Activated T-cell treated with anti-CD3 and anti-CD28 coated beads, Interleukin-2, amount 50 U/mL, for 4 hours (primary cell): ENCODE measurements at regions not wholly inside any gene's neighbourhood (a gene's known extent, or its start where the extent isn't known, plus 50 kb on each side); places are given as distances from the start of the nearest gene placed in this dataset.

Experiments used
- ATAC-seq, 2 donors: fragments of 200-7000 bp; cut with Tn5 transposase; one replicate each; pipeline ENCODE4 v1.10.0; 2021
- DNase-seq: peaks from one replicate; pipeline ENCODE4 v3.0.0-alpha.2; 2020
- H3K27me3 Mint-ChIP-seq: one replicate; pipeline ENCODE4 v1.8.0; 2021; ENCODE audit warnings: low read depth, mixed read lengths
- H3K36me3 Mint-ChIP-seq: one replicate; pipeline ENCODE4 v1.8.0; 2022; ENCODE audit warnings: mixed read lengths; ENCODE audit not compliant: insufficient read depth
- H3K4me1 Mint-ChIP-seq: one replicate; pipeline ENCODE4 v1.8.0; 2021; ENCODE audit warnings: low read depth, mixed read lengths
- H3K4me3 Mint-ChIP-seq: one replicate; pipeline ENCODE4 v1.8.0; 2021; ENCODE audit warnings: mild to moderate bottlenecking, moderate library complexity, mixed read lengths
- H3K9me3 Mint-ChIP-seq: one replicate; pipeline ENCODE4 v1.8.0; 2021; ENCODE audit warnings: mixed read lengths

DNA sequence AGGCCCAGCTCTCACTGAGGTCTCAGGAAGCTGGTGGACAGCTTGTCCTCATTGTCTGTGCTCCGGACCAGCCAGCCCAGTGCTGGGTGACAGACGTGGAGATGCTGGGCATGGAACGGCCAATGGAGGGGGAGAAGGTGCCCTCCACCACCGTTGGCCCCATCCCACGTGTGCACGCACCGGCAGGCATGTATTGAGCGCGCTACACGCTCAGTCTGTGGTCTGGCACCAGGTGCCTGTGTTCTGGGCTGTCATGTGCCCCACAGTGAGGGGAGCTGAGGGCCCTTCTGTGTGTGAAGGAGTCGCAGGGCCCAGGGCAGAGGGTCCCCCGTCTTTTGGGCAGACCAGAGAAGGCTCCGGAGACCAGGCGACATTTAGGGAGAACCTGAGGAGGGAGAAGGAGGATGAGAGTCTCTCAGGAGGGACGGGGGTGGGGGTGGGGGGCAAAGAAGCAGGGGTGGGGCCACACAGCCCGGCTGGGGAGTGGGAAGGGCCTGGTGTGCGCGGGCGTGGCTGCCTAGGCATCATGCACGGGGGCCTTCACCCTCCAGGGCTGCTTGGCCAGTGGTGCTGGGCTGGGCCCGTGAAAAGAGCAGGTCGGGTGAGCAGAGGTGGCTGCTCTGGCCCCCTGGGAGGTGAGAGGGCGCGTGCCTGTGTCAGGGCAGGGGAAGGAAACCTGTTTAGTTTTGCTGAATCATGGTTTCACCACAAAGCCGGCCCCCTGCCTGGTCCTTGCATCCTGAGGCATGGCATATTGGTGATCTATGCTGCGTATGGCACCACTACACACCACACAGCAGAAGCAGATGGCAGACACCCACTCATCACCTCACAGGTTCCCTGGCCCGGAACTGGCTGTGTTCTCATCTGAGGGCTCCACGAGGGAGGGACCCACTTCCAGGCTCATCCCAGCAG is 86.7 kb upstream of the TTC34 start:
- Mint-ChIP-seq H3K4me3 (no peak overlapping the region), H3K9me3 (no peaks in the 10 kb centered on the region)

DNA sequence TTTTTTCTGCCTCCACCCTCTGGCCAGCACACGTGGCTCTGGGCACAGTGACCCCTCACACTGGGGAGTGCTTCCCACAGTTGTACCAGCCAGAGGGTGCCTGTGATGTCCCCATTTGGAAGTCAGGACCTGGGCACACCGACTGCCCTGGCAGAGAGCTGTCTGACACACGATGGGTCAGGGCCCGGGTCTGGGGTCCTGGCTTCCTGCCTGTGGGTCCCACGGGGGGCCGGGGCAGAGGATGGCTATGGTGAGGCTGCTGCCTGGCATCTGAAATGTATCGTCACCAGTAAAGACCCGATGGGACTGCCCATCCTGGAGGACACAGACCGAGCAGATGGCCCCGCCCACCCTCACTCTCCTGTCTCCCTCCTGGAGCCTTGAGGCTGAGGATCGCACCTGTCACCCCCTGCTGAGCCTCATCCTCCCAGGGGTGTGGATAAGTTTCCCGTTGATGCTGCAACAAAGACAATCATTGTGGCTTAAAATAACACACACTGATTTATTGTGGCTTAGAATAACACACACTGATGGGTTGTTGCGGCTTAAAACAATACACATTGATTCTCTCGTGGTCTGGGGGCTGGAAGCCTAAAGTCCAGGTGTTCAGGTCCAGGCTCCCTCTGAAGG is 88.8 kb upstream of the TTC34 start:
- peaks cover 4% of the 10 kb centered on the region for H3K4me1 Mint-ChIP-seq
- ATAC-seq (no peak), DNase-seq (no peak)
- H3K27me3 Mint-ChIP-seq: peaks cover 11% of the 10 kb centered on the region
- no peak overlapping the region for H3K4me3 Mint-ChIP-seq
- no peaks in the 10 kb centered on the region for H3K9me3 Mint-ChIP-seq
- no peaks in the 10 kb centered on the region for H3K36me3 Mint-ChIP-seq

More for the DNA sequence above, 86.7 kb upstream of the TTC34 start:
- Mint-ChIP-seq H3K4me1 (no peaks in the 10 kb centered on the region), H3K36me3 (no peaks in the 10 kb centered on the region), H3K27me3 (peaks cover 14% of the 10 kb centered on the region)
- ATAC-seq: no peak
- no peak for DNase-seq

DNA sequence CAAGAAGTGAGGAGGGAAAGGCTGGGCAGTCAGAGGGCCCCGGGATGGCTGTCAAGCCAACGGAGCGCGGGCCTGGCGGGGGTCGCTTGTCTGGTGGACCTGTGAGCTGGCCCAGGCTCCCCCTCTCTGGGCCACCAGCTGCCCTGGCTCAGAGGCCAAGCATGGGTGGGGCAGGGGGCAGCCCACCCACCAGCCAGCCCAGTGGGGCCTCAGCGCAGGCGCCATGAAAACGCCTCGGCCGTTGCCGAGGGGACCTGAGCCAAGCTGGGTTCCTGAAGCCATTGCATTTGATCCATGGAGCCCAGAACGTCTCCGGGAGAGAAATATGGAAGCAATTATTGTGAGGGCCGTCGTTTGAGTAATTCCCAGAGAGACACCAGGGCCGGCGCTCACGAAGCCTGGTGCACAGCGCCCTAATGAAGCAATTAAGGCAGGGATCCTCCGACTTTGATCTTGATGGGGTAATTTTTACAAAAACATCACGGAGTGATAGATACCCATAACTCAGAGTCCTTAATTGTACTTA is 90.5 kb upstream of the TTC34 start:
- no peaks in the 10 kb centered on the region for H3K9me3 Mint-ChIP-seq
- H3K36me3 Mint-ChIP-seq: no peaks in the 10 kb centered on the region
- H3K4me3 Mint-ChIP-seq: no peak overlapping the region
- peaks cover 11% of the 10 kb centered on the region for H3K27me3 Mint-ChIP-seq
- peaks cover 8% of the 10 kb centered on the region for H3K4me1 Mint-ChIP-seq
- ATAC-seq (no peak), DNase-seq (no peak)

- Mint-ChIP-seq H3K9me3 (no peaks in the 10 kb centered on the region), H3K4me3 (no peak overlapping the region), H3K27me3 (peaks cover 5% of the 10 kb centered on the region), H3K4me1 (peaks cover 8% of the 10 kb centered on the region), H3K36me3 (no peaks in the 10 kb centered on the region)
- ATAC-seq: no peak
- no peak for DNase-seq
Measured at GRCh38 chr1:2893473-2894120, 92.1 kb upstream of the TTC34 start.

DNA sequence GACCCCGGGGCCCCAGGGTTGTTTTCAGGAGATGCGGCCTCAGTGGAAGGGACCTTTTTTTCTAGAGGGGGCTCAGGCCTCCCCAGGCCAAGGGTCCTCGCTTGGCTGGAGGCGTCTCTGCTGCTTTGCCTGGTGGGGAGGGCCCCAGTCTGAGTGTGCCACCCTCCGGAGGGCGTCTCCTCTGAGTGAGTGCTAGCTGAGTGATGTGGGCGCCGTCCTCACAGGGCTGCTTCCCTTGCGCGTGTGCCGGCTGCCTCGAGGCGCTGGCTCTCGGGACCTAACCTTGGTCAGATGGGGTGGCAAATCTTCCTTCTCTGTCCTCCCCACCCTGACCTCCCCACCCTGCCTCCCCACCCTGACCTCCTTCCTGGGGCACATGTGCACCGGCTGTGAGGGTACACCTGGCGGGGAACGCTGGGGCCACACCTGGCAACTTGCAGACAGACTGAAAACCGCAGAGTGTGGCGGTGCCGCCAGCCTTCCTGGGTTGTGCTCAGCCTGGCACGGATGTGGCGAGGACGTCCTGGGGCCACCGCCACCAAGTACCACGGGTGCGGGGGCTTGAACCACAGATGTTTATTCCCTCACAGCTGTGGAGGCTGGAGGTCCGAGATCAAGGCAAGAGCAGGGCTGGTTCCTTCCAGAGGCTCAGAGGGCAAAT is 93.0 kb upstream of the TTC34 start:
- no peak overlapping the region for H3K4me3 Mint-ChIP-seq
- DNase-seq: no peak

DNA sequence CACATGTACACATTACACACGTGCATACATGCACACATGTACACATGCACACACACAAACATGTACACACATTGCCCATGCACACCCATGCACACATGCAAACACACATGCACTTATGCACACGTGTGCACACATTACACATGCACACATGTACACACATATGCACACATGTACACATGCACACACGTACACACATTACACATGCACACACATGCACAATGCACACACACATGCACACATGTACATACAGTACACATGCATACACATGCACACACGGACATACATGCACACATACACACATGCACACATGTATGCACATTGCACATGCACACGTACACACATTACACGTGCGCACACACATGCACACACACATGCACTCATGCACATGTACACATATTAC is 95.3 kb upstream of the TTC34 start:
- ATAC-seq (no peak), DNase-seq (no peak)
- H3K4me3 Mint-ChIP-seq: no peak overlapping the region
- peaks cover 8% of the 10 kb centered on the region for H3K4me1 Mint-ChIP-seq
- H3K27me3 Mint-ChIP-seq: peaks cover 2% of the 10 kb centered on the region
- no peaks in the 10 kb centered on the region for H3K36me3 Mint-ChIP-seq
- no peaks in the 10 kb centered on the region for H3K9me3 Mint-ChIP-seq

More for the DNA sequence above, 93.0 kb upstream of the TTC34 start:
- peaks cover 8% of the 10 kb centered on the region for H3K4me1 Mint-ChIP-seq
- no peaks in the 10 kb centered on the region for H3K27me3 Mint-ChIP-seq
- no peaks in the 10 kb centered on the region for H3K9me3 Mint-ChIP-seq
- H3K36me3 Mint-ChIP-seq: no peaks in the 10 kb centered on the region
- peak; percentile 41 to 54 for ATAC-seq

DNA sequence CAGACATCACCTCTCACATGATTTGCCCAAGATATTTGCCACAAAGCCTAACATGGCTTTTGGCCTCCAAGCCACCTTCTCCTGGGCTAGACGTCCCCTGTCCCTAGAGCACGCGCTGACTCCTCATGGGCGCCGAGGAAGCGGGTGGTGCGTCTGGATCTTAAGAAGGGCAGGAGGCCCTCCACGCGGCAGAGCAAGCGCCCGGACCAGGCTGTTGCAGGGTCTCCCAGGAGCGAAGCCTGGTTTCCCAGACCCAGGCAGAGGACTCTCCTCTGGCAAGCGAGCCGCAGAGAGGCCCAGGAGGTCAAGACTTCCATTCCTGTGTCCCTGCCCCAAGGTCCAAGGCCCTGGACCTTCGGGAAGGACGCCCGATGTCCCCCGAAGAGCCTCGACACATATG is 101.7 kb upstream of the TTC34 start:
- ATAC-seq (no peak), DNase-seq (no peak)
- Mint-ChIP-seq H3K36me3 (no peaks in the 10 kb centered on the region), H3K4me3 (no peak overlapping the region), H3K4me1 (no peaks in the 10 kb centered on the region), H3K9me3 (no peaks in the 10 kb centered on the region), H3K27me3 (peaks cover 4% of the 10 kb centered on the region)

GRCh38 chr1:2904191-2904590 is 102.7 kb upstream of the TTC34 start:
- H3K27me3 Mint-ChIP-seq: peaks cover 4% of the 10 kb centered on the region
- no peak for ATAC-seq
- H3K4me1 Mint-ChIP-seq: no peaks in the 10 kb centered on the region
- H3K4me3 Mint-ChIP-seq: no peak overlapping the region
- H3K36me3 Mint-ChIP-seq: no peaks in the 10 kb centered on the region
- H3K9me3 Mint-ChIP-seq: no peaks in the 10 kb centered on the region
- DNase-seq: no peak

DNA sequence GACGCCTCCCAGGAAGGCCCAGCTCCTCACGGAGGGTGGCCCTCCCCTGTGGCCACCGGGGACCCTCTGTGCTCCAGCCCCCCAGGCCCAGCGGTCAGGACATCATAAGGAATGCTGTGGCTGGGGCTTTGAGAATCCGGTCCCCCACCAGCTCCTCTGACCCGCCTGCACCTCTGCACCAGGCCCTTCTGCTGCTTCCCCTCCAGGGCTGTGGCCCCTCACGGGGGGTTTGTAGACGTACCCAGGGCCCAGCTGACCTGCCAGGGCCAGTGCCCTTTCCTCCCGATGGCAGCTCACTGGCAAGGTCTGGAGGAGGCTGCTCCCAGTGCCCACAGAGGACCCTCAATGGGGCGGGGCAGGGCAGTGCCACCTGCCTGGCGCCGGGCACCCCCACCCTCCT is 103.9 kb upstream of the TTC34 start:
- no peaks in the 10 kb centered on the region for H3K9me3 Mint-ChIP-seq
- DNase-seq: no peak
- H3K4me3 Mint-ChIP-seq: no peak overlapping the region
- no peaks in the 10 kb centered on the region for H3K4me1 Mint-ChIP-seq
- ATAC-seq: no peak
- H3K36me3 Mint-ChIP-seq: no peaks in the 10 kb centered on the region
- H3K27me3 Mint-ChIP-seq: peaks cover 4% of the 10 kb centered on the region

DNA sequence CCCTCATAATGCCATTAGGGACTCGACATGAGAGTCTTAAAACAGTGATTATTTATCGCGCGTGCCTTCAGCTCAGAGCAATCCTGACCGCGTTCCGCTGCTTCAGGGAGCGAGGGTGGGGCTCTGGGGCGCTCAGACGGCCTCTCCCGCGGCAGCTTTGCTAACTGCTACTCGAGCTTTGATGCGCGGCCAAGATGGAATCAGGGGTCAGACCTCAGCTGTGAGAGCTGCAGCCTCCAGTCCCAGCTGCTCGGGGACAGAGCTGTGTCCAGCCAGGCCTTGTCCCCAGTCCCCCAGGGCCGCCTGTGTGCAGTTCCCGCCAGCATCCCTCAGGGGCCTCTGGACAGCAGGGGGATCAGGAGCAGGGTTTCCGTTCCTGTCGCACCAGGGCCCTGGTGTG is 104.6 kb upstream of the TTC34 start:
- H3K4me1 Mint-ChIP-seq: no peaks in the 10 kb centered on the region
- no peaks in the 10 kb centered on the region for H3K36me3 Mint-ChIP-seq
- DNase-seq (no peak), ATAC-seq (no peak)
- no peaks in the 10 kb centered on the region for H3K9me3 Mint-ChIP-seq
- peaks cover 4% of the 10 kb centered on the region for H3K27me3 Mint-ChIP-seq
- H3K4me3 Mint-ChIP-seq: no peak overlapping the region

DNA sequence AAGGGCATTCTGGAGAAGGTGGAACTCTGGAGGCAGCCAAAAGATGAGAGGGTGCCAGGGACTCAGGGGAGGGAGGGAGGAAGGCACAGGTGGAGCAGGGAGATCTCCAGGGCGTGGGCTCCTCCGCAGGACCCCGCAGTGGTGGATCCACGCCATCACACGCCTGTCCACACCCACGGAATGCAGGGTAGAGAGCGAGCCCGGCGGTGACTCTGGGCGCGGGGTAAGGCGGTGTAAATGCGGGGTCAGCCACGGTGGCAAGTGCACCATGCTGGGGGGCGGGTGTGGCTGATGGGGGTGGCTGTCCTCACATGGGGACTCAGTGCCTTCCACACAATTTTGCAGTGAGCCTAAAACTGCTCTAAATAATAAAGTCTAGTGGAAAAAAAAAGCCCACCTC is 105.1 kb upstream of the TTC34 start:
- Mint-ChIP-seq H3K36me3 (no peaks in the 10 kb centered on the region), H3K9me3 (no peaks in the 10 kb centered on the region), H3K4me1 (no peaks in the 10 kb centered on the region), H3K4me3 (no peak overlapping the region), H3K27me3 (peaks cover 4% of the 10 kb centered on the region)
- ATAC-seq (no peak), DNase-seq (no peak)

- no peaks in the 10 kb centered on the region for H3K9me3 Mint-ChIP-seq
- no peaks in the 10 kb centered on the region for H3K4me1 Mint-ChIP-seq
- no peak overlapping the region for H3K4me3 Mint-ChIP-seq
- H3K27me3 Mint-ChIP-seq: no peaks in the 10 kb centered on the region
- H3K36me3 Mint-ChIP-seq: no peaks in the 10 kb centered on the region
- DNase-seq: no peak
- no peak for ATAC-seq
Measured at GRCh38 chr1:2907051-2907450, 105.6 kb upstream of the TTC34 start.

- H3K4me3 Mint-ChIP-seq: no peak overlapping the region
- ATAC-seq (no peak), DNase-seq (no peak)
- H3K27me3 Mint-ChIP-seq: no peaks in the 10 kb centered on the region
- H3K36me3 Mint-ChIP-seq: no peaks in the 10 kb centered on the region
- no peaks in the 10 kb centered on the region for H3K9me3 Mint-ChIP-seq
- no peaks in the 10 kb centered on the region for H3K4me1 Mint-ChIP-seq
Measured at GRCh38 chr1:2908081-2908480, 106.6 kb upstream of the TTC34 start.

DNA sequence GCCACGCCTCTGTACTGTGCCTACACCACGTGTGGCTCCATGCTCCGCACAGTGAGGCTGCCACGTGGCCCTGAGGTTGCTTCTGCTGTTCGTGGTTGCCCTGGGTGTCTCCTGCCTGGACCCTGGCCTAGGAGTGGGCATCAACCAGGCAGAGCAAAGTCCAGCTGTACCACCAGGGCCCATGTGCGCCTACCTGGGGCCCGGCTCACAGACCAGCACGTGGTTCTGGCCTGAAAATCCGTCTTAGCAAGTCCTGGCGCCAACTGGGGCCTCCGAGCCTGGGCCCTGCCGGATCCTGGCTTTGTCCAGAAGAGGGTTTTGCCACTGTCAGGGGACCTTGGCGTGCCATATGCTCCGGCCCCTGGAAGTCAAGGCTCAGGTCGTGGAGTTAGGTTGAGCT is 107.1 kb upstream of the TTC34 start:
- no peak for ATAC-seq
- DNase-seq: no peak
- H3K36me3 Mint-ChIP-seq: no peaks in the 10 kb centered on the region
- H3K4me3 Mint-ChIP-seq: no peak overlapping the region
- no peaks in the 10 kb centered on the region for H3K4me1 Mint-ChIP-seq
- H3K27me3 Mint-ChIP-seq: no peaks in the 10 kb centered on the region
- H3K9me3 Mint-ChIP-seq: no peaks in the 10 kb centered on the region
